AG20443 (cell line): ENCODE measurements at regions not wholly inside any gene's neighbourhood (a gene's known extent, or its start where the extent isn't known, plus 50 kb on each side); places are given as distances from the start of the nearest gene placed in this dataset.
"Not testable (repeated sequence)": the region's sequence is repeated elsewhere in the genome, so short reads cannot be mapped to it uniquely, and the experiment has no call there.

Source experiments
- DNase-seq: peaks from one replicate; pipeline ENCODE4 v3.0.0; 2012; ENCODE audit warnings: low spot score, mixed read lengths

DNA sequence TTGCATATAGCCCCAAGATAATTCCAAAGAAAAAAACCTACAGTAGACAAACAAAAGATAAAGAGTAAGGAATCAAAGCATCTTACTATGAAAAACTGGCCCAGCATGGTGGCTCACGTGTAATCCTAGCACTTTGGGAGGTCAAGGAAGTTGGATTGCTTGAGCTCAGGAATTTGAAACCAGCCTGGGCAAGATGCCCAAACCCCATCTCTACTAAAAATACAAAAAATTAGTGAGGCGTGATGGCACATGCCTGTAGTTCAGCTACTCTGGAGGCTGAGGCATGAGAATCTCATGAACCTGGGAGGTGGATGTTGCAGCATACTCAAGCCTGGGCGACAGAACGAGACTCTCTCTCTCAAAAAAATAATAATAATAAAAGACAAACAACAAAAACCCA is 764.7 kb upstream of the KIF2B start:
- no peak for DNase-seq

DNA sequence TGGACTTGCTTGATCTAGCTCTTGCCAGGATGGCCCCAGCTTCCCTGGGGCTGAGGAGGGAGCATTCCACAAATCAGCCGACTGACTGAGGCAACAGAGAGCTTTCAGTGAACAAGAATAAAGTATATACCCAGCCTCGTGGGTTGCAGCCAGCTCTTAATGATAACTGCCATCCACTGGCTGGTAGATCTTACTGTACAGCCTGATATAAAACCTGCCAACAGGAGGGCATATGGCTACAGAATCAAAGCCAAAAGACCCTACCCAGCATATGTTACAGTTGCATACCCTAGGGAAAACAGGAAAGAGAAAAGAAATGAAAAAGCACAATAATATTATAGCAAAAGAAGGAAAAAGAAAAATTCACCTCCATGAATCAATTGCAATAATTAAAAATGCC is 775.9 kb upstream of the KIF2B start:
- no peak for DNase-seq

DNA sequence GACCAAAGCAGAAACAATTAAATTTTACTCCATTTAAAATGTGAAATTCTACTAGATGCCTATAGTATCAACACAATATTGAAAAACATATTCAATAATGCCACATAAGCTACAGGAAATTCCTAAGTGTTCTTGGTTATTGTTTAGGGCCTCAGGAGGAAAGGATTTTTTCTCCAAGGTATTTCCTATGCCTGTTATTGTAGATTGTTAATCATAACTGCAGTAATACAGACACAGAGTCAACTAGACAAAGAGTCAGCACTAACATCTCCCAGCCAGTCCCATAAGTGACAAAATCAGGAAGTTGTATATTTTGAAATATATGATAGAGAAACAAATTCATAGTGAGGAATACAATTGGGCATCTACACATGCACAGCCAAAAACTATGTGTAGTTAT is 782.7 kb upstream of the KIF2B start:
- DNase-seq: no peak

DNA sequence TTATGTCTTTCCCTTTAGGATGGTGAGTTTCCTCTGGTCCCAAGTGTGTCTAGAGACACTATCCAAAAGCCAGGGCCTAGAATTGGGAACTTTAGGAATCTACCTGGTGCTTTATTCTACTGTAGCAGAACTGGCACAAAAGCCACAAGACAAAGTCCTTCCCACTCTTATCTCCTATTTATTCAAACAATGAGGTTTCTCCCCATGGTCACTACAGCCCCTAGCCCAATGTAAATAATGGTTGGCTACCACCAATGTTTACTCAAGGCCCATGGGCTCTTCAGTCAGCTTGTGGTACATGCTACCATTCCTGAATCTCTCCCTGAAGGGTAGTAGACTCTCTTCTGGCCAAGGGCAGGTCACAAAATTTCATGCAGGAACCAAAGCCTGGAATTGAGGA is 789.4 kb upstream of the KIF2B start:
- no peak for DNase-seq

DNA sequence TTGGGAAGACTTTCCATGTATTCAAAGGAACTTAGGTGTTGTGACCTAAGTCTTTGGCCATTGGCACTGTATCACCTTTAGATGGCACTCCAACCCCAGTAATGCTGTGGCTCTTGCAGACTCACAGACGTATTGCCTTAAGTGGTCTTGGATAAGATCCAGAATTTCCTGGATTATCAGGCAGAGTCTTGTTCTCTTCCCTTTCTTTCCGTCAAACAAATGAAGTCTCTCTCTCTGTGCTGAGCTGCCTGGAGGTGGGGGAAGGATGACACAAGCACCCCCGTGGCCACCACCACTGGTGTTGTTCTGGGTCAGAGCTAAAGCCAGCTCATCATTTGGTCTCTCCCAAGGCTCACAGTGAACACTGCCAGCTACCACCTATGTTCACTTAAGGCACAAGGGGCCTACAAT is 789.9 kb upstream of the KIF2B start:
- no peak for DNase-seq

DNA sequence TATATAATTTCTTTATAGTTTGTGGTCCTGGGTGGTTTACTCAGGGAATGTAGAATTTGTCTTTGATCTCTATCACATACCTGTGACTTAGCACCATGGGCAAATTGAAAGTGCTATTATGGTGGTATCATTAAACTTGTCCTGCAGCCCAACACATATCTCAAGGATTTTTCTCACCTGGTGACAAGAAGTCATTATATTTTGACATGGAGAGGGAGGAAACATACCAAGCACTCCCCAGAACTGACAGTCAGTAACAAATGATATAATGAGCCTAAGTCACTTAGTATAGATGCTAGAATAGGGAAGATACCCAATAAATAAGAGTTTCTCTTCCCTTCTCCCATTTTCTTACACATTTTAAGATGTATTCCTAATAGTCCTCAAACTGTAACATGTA is 805.5 kb upstream of the KIF2B start:
- DNase-seq: no peak

DNA sequence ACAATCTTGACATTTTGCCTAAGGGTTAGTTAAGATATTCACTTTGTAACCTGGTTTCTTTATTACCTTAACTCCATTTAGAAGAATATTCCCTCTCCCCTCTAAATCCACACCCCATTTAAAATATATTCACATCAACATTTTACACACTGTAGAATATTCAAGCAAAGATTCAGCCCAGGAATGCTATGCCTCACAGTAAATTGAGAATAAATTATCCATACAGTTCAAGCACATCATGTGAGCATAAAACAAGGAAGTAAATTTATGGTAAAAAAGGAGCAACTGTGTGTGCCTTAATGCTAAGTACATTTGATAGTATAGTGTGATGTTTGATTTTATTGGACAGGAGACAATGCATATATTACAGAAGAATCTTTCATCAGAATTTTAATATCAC is 806.6 kb upstream of the KIF2B start:
- no peak for DNase-seq

DNA sequence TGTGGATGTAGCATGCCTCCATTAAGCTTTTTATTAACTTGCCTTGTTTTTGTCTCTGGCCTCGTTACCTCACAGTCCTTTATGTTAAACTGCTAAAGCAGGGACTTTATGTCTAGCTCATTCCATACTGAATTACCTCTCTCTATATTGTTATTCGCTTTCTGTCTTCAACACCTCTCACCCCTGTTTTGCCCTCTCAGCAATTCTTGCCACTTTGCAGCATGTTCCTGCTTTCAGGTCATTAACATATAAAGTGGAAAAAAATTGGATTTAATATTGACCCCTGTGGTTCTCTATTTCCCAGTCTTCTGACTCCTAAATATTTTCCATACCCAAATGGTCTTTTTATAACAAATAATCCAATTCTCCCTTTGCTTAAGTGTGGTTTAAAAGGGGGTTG is 810.4 kb upstream of the KIF2B start:
- DNase-seq: no peak

DNA sequence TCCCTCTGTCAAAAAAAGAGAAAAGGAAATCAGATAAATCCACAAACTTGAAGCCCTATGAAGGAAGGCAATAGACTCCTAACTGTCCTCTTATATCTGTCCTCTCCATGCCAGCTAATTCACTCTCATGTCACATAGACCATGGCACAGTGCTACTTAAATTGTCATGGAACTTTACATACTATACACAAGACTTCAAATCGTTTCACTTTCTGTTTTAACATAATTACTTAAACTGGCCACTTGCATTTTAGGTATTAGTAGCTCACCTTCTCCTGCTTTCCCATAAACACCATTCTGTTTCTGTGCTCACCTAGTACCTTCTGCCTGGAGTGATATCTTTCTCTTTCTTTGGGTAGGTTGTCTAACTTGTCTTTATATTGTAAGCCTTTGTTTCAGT is 816.7 kb upstream of the KIF2B start:
- DNase-seq: no peak

DNA sequence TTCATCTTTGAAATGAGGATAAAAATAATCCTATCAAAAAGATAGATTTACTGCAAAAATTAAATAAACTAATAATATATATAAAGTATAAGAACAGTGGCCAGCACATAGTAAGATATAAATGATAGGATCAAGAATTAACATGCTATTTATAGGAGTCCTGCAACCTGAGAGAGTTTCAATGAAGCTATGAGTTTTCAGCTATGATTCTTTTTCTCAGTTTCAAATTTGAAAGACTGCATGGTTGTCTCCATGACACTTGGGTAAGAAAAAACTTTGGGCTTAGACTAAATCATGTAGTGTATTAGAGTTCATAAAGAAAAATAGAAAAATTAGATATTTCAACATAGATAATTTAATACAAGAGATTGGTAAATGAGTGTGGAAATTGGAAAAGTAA is 817.8 kb upstream of the KIF2B start:
- DNase-seq: no peak

DNA sequence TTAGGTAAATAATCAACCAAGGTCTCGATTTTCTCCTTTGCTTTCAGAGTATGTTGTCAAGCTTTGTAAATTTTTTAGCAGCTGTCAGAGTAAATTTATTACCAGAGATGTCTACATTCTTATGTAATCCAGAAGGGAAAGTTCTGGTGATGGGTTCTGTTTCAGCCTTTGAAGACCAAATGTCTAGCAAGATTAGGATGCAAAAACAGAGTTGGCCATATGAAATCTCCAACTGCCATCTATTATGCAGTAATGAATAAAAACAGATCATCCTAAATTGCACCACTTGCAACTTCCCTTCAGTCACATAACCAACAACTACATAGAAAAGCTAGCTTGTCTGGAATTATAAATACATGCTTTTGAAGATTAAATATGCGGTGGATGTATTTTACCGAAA is 826.8 kb upstream of the KIF2B start:
- DNase-seq: no peak

DNA sequence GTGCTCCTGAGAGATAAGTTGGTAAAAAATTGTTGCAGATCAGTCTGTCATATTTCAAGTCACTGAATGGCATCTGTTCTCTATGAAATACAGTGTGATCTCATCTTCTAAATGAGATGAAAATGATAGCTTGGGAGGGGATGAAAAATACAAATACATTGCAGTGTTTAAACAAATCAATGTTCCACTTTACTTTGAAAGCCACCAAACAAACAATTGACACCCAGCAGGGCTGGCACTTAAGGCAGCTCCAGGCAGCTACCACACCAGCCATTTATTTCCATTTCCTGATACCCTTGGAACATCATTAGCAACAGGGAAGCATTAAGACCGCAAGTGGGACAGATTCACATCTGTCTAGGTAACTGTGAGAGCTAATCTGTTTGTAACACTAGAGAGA is 827.6 kb upstream of the KIF2B start:
- DNase-seq: no peak

DNA sequence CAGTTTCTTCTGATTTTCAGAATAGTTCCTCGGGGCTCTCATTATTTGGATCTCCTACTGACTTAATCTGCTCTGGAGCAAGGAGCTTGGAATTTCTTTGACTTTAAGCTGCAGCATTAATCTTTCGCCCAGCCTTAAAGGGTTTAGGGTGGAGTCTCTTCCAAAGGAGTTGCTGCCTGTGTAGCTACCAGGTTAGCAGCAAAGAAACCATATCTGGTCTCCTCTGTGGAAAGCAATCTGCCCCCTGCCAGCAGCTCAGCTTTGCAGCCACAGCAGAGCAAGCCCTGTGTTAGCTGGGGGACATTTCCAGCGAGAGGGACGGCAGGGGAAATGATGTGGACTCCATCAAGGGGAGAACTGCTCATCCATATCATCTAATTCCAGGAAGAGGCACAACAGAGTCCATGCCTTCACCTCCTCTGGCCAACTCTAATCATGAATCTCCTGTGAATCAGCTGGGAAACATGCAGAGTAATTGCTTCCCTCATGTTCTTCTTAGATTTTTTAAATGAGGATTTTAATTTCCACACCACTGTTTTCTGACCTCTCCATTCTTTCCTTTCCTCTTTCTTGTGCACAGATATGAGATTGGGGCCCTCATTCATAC is 827.6 kb upstream of the CA10 start:
- no peak for DNase-seq

DNA sequence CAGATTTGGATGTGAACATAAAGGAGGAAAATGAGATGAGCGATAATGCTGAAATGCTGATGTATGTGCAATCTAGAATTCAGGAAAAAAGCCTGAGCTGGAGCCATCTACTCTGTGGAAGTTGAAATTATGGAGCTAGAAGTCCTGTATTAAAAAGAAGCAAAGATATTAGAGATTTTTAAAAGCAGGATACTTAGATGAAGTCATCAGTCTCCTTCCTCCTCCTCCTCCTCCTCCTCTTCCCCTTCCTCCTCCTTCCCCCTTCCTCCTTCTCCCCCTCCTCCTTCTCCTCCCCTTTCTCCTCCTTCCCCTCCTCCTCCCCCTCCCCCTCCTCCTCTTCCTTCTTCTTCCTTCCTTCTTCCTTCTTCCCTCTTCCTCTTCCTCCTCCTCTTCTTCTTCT is 823.8 kb upstream of the CA10 start:
- no peak for DNase-seq

DNA sequence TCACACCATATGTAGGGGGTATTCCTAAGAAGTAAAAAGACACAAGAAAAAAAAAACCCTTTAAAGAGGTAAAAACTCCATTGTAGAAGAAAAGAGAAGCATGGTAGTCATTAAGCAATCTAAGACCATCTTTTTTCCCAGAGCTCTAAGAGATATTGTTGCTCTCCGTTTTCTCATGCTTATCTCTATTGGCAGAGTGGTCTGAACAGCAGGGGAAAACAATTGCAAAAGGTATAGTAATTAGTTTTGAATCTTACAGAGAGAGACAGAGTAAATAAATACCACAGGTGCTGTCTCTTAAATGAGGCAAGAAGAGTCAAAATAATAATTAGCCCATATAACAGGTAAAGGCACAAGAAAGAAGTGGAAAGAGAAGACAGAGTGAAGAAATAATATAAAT is 821.4 kb upstream of the CA10 start:
- no peak for DNase-seq

DNA sequence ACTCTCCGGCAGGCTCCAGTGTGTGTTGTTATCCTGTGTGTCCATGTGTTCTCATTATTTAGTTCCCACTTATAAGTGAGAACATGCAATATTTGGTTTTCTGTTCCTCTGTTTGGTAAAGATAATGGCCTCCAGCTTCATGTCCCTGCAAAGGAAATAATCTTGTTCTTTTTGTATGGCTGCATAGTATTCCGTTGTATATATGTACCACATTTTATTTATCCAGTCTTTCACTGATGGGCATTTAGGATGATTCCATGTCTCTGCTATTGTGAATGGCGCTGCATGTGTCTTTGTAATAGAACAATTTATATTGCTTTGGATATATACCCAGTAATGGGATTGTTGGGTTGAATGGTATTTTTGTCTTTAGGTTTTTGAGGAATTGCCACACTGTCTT is 807.3 kb upstream of the CA10 start:
- DNase-seq: no peak

DNA sequence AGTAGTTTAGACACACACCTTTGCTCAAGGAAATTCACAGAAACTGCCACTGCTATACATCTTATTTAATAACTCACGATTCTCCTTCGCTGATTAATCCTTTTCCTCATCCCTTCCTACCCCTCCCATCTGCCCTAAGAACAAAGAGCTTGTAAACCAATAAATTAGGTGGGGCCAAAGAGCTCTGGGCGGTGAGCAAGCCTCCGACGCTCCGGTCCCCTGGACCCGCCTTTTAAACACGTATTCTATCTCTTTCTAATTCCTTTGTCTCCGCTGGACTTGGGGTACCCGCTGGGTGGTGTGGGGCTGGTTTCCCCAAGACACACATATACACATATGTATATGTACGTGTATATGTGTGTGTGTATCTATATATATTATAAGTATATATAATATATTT is 803.2 kb upstream of the CA10 start:
- not testable (repeated sequence) for DNase-seq

DNA sequence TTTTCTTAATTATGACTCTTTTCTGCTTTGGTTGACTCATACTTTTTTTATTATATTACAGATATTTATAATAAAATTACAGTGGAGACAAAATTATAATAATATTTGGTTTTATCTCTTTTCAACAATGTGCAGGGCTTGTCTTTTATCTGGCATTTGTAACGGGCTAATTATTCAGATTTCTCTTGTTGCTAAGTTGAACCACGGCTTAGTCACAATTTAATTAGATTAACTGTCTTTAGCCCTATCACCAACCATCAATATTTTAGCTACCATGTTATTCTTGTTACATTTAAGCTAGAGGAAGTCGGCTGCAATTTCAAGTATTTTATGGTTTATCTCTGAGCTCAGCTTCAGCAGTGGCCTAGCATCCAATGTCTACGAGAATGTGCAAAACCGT is 798.9 kb upstream of the CA10 start:
- DNase-seq: no peak

DNA sequence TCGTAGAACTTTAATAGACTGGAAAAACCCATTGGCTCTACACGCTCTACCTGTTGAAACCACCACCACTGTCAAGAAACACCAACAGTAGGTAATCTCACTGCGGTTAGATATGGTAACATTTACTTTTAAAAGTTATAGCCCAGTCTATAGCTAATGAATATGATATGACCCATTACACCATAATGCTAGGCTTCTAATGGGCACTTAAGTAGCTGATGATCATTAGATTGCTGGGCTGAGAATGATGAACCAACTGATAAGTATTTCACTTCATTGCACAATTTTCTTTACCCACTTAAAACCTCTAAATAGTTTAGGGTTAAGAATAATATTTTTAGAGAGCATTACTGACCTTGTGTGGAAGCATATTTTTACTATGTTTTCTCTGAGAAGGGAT is 788.9 kb upstream of the CA10 start:
- DNase-seq: no peak

DNA sequence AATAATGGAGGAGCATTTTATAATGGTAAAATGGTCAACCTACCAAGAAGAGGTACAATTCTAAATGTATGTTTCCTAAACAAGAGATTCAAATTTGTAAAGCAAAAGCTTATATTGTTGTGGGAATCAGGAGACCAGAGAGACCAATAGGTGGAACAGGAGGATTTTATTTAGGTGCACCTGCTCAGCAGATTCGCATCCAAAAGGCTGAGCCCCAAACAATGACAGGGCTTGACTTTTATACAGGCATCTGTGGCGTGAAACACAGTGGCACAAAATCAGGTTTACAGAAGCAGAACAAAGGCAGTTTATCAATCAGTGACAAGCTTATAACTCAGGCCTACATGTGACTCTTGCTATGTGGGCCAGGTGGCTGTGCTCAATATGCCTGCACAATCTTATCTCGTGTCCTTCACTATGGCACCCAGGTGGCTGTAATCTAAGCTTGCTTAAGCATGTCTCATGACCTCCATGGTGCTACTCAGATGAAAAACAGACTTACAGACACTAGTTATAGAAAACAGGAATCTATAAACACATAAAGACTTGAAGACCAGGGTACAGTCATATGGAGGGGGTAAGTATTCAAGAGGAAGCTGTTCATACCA is 780.2 kb upstream of the CA10 start:
- DNase-seq: no peak

DNA sequence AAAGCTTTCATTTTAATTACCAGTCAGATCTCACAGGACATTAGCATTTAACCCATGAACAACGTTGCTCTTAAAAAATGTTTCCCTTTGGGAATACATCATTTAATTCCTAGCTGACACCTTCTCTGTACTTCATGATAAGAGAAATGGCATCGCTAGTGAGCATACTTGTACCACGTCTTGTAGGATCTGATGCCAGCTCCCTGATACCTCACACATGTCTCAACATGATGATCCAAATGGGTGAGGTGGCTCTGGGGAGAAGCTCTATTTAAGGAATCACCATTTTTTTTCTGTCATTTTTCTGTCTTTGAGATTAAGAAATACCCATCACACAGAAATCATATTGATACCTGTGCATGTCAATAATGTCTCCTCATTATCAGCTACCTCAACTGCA is 772.1 kb upstream of the CA10 start:
- DNase-seq: no peak

DNA sequence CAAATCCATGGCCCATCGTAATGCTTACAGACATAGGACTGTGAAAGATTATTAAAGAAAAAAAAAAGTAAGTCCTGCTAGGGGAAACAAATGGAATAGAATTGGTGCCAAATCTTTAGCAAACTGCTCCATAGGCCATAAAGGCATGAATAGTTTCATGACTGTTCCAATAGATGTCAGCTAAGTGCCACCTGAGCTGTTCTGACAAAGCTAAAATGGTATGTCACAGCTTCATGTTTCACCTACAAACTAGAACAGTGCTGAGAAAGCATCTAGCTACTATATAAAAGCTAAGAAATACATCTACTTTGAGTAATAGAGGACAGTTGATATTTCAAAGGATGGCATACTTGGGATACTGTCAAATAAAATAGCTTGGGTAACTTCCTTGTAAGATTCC is 771.6 kb upstream of the CA10 start:
- no peak for DNase-seq

DNA sequence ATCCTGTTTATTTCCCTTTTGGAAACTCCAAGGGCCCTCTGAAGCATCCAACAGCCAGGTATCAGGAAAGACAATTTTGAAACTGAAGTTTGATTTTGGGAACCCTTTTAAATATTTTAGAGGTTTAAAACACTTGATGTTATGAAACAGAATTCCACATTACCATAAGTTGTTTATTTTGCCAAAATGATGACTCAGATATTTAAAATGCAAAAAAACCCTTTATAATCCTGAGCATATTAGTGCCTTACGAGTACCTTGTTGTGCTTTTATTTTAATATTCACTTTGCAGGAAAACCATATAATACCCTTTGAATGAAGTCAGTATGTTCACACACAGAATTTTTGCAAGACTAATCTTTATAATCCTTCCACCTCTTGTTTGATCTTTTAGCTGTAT is 765.1 kb upstream of the CA10 start:
- no peak for DNase-seq

DNA sequence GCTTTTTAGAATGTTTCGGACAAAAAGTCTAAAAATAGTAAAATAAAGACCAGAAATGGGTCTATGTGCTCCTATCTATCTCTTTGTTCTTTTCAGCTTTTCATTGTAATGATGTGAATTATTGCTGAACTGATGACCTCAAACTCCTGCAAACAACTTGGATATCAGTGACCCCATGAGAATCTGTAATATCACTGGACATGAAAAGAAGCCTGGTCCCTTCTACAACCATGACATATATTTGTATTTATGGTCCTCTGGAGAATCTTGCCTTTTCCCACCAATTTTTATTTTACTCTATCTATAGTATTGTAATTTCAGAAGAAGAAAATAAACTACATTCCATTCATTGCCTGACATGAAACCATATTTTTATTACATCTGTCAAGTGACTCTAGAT is 740.7 kb upstream of the CA10 start:
- no peak for DNase-seq

DNA sequence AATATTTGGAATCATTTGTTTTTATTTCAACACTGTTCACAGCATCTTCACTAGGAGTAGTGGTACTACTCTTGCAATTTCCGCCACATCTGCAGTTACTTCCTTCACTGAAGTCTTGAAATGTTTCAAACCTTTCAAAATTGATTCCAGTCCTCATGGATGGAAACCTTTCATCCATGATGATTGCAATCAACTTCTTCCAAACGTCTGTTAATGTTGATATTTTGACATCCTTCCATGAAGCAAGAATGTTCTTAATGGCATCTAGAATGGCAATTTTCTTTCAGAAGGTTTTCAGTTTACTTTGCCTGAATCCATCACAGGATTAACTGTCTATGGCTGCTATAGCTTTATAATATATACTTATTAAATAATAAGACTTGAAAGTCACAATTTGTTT is 736.8 kb upstream of the CA10 start:
- no peak for DNase-seq
